GM18909 (cell line): ENCODE measurements at regions not wholly inside any gene's neighbourhood (a gene's known extent, or its start where the extent isn't known, plus 50 kb on each side); places are given as distances from the start of the nearest gene placed in this dataset.

Source experiments
- ATAC-seq: cut with Tn5 transposase; IDR thresholded peaks from one replicate; pipeline ENCODE4 v1.9.1; 2021; ENCODE audit warnings: mild to moderate bottlenecking; ENCODE audit not compliant: unreplicated experiment, poor library complexity

DNA sequence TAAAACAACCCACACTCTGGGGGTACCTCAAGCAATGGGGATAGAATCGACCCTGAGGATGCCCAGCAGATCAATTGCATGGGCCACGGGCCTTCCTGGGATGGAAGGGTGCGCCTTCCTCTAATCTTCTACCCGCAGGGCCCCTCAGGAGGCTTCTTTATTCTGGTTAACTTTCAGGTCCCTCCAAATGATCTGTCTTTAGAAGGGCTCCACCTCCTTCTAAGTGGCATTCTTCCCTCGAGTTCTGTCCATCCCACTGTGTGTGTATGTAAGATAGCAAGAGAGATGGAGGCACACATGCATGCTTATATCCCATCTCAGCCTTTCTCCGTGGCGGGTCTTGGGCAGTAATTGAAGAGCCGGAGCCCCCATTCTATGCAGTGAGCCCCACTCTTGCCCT lies 125.7 kb downstream of the MRM1 start:
- no peak for ATAC-seq

DNA sequence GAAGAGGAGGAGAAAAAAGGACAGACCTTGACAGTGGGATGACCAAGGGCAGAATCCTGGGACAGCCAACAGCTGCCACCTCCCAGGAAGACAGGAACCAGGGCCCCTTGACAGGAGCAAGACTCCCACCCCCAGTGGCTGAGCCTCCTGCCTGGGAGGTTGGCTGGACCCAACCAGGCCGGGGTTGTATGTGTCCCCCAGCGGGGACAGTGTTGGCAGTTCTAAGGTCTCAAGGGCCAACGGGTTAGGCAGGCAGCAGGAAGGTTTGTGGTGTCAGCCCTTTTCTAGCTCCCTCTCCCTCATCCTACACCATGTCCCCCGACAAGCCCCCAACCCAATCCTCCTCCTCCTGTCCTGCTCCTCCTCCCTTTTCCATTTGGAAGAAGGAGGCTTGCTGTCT lies 126.2 kb downstream of the MRM1 start:
- no peak for ATAC-seq

DNA sequence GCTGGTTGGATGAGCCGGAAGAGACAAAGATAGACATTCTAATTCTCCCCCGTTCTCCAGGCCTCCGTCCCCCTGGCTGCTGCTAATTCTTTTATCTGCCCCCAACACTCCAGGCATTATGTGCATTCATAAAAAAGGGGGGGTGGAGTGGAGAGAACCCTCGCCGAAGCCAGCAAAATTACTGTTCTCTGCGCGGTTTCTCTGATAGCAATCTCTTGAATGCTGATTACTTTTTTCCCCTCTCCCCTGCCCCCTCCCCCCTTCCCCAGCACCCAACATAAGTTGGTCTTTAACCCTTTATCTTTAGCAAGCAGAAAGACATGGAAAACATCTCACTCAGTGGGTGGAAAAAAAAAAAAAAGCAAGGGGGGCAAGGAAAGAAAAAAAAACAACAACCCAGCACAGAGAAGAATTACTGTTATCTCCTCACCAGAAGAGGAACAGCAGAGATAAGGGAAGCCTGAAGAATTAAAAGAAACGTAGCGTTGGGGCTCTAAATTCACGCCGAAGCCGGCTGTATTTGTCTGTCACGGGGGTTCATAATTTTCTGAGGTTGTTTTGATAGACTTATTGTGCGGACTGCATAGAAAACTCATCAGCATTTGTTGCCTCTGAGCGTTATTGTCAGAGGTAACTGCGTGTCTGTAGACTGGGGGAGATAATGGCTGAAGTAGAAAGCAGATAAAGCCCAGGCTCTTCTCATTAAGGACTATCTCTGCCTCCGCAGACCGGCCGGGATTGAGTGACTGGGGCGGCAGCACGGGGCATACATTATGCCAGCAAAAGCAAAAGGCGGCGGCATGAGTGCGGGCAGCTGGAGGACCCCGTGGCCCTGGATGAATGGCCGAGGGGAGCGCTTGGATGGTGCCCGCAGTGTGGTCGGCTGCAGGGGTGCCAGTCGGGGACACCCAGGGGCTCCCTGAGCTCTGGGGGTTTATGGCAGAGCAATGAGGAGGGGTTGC lies 126.9 kb downstream of the MRM1 start:
- ATAC-seq = no peak

DNA sequence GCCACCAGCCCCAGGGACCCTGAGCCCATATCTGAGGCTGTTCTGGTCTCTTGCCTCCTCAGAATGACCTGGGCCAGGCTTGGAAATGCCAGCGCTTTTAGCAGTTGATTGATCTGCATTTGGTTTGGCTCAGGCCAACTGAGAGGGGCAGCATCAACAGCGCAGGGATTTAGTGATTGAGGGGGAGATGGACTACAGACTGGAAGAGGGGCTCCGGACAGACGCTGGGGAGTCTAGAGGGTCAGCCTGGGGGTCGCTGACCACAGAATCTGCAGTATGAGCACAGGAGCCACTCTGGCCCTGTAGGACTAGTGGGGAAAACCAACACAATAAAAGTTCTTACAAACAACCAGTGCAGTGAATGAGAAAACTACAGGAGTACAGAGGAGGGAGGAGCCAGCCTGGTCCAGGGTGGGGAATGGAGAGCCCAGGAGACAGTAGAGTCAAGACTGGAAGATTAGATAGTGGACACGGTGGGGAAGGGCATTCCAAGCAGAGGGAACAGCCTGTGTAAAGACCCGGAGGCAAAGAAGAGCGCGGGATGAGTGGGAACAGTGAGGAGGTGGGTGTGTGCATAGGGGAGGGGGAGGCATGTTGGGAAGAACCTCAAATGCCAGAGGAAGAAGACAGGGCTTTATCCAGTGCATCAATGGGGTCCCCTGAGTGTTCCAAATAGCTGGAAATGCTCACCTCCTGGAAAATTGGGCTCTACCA lies 128.9 kb downstream of the MRM1 start:
- no peak for ATAC-seq

DNA sequence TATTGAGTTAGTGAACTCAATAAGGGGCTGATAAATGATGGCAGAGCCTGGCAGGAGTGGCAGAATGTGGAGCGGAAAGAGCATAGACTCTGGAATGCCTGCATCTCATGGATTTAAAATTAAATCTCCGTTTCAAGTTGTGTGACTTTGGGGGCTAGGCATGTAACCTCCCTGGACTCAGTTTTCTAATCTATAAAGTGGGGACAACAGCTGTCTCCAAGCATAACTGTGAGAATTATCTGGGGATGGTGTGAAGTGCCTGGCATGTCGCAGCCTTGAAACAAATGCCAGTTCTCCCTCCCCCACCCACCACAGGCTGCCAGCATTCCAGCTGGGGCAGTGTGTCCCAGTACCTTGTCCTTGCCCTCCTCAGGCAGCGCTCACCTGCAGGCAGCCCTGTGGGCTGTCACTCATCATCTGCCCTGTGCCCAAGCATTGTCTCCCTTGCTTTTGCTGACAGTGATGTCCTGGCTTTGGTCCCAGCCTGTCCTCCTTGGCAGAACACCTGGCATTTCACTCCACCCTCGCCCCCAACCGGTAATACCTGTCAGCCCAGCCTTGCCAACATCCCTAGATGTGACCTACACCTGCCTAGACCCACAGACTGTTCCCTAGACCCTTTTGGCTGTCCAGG lies 129.6 kb downstream of the MRM1 start:
- ATAC-seq = no peak

DNA sequence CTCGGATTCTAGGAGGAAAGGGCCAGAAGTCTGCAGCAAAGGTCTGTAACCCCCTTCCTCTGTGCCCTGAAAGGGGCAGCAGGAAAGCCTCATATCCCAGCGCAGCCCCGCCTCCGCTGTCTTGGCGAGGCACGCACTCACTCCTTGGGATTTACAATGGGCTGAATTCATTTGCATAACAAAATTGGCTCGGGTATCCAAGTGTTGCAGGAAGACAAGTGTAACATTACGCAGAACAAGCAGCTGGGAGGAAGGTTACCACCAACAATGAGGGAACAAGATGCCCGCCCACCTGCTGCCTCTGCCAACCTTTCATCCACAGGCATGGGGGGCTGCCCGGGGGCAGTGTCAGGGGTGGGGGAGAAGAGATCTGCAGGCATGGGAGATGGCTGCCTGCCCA lies 130.4 kb downstream of the MRM1 start:
- no peak for ATAC-seq

DNA sequence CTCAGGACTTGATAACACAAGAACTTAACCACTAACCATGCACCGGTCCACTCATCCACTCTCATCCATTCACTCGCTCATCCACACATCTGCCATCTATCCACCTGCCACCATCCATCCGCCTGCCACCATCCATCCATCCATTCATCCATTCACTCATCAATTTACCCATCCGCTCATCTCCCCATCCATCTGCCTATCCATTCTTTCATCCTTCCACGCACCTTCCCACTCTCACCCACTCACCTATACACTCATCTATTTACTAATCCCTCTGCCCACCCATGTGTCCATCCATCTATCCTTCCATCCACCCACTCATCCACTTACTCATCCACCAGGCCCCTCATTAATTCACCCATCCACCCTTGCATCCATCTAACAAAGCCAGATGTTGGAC lies 131.0 kb downstream of the MRM1 start:
- no peak for ATAC-seq

DNA sequence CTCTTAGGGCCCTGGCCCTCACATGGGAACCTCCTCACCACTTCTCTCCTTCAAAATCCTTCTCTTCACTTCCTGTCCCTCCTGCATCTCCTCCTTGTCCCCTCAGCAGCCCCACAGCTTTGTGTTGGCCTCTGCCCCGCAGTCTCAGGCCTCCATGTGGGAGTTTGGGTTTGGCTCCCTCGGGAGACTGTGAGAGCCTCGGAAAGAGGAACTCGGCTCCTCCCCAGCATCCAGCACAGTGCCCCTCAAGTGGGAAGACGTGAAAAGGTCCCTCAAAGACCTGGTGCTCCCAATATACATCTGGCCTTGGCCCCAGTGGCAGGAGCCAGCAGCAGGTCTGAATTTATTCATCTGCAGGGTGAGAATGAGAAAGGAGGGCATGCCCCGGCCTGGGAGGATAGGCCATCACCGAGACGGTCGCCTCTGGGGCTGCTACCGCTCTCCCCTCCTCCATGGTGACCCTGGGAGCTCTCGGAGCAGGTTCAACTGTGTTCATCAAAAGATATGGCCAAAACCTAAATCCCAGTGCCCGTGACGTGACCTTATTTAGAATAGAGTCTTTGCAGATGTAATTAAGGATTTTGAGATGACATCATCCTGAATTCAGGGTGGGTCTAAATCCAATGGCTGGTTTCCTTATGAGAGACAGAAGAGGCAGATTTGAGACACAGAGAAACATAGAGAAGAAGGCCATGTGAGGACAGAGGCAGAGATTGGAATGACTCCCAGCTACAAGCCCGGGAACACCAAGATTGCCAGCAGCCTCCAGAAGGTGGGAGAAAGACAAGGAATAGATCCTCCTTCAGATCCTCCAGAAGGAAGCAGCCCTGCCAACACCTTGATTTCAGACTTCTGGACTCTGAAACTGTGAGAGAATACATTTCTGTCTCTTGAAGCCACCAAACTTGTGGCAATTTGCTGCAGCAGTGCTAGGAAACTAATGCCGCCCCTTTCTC lies 135.1 kb downstream of the MRM1 start:
- no peak for ATAC-seq

DNA sequence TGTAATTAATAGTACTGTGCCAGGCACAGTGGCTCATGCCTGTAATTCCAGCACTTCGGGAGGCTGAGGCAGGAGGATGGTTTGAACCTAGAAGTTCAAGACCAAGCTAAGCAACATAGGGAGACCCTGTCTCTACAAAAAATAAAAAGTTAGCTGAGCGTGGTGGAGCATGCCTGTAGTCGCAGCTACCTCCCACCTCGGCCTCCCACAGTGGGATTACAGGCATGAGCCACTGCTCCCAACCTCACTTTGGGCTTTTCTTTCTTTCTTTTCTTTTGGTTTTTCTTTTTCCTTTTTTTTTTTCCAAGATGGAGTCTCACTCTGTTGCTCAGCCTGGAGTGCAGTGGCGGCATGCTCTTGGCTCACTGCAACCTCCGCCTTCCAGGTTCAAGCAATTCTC lies 137.8 kb downstream of the MRM1 start:
- ATAC-seq = no peak

DNA sequence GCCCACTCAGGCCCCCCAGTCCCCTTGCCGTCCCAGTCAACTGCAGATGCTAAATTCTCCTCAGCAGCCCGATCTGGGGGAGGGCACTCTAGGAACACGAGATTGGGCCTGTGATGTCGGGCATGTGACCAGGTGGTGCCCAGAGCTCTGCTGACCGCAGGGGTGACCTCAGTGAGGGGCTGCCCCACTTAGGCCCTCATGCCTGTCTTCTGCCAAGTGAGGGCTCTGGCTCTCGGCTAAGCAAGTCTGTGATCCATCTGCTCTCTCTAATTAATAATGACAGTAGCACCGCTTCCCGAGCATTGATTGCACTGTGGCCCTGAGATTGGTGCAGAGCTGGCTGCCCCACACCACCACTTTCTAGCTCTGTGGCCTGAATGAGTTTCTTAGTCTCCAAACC lies 138.8 kb downstream of the MRM1 start:
- no peak for ATAC-seq

DNA sequence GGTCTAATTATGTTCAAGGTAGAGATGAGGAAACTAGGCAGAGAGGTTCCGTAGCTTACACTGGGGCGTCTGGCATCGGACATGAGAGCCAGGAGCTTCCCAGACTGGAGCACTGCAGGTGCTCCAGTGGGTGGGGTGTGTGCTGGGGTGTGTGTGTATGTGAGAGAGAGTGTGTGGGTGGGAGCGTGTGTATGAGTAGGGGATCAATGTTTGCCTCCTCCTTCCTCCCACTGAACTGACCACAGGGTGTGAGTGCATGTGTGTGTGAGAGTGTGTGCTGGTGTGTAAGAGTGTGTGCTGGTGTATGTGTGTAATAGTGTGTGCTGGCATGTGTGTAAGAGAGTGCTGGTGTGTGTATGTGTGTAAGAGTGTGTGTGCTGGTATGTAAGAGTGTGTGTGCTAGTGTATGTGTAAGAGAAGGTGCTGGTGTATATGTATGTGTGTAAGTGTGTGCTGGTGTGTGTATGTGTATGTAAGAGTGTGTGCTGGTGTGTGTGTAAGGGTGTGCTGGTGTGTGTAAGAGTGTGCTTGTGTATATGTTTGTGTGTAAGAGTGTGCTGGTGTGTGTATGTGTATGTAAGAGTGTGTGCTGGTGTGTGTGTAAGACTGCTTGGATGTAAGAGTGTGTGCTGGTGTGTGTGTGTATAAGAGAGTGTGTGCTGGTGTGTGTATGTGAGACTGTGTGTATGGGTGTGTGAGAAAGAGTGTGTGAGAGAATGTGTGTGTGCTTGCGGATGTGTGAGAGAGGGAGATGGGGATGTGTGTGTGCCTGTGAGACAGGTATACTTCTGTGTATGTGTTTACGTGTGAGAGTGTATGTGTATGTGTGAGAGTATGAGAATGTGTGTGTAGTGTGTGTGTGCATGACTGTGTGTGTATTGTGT lies 139.9 kb downstream of the MRM1 start:
- no peak for ATAC-seq

DNA sequence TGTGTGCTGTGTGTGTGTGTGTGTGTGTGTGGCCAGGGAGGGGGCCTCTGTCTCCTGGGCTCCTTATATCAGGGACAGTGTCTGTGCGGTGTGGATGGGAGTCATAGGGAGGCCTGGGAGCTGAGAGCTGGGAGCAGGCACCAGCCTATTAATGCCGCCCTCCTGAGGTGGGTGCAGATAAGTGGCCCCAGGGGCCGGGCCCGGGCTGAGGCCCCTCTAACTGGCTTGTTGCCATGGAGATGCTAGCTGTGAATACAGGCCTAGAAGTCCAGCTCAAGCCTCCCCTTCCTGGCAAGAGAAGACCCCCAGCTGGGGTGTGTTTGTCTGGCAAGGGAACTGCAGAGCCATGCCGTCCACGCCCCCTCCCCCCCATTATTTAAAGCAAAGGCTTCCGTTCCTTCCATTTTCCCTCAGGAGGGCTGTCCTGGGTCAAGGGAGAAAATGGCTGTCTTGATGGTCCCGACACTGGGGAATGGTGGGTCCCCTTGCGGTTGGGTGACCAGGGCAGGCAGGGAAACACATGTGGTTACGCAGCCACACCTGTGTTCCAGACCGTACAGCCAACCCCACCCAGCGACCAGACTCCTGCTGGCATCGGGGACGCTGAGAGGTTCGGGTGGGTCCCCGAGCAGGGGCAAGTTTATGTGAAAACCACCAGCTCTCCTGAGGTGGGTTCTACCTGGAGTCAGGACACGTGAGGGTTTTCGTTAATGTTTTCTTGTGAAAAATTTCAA lies 141.1 kb downstream of the MRM1 start:
- no peak for ATAC-seq

DNA sequence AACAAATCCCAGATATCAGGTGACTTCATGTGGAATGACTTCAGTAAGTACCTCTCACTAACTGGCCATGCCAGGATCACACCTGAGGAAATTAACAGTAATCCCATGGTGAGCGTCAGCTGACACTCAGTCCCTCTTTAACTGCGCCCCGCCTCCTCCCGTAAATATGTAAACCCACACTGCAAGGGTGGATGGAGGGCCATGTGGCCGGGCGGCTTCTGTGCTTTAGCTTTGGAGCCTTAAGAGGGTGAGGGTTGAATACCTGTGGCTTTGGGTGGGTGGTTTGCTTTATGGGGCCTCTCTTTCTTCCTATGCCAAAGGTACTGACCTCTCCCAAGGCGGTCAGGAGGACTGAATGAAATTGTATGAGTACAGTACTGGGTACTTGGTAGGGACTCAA lies 141.7 kb downstream of the MRM1 start:
- no peak for ATAC-seq

DNA sequence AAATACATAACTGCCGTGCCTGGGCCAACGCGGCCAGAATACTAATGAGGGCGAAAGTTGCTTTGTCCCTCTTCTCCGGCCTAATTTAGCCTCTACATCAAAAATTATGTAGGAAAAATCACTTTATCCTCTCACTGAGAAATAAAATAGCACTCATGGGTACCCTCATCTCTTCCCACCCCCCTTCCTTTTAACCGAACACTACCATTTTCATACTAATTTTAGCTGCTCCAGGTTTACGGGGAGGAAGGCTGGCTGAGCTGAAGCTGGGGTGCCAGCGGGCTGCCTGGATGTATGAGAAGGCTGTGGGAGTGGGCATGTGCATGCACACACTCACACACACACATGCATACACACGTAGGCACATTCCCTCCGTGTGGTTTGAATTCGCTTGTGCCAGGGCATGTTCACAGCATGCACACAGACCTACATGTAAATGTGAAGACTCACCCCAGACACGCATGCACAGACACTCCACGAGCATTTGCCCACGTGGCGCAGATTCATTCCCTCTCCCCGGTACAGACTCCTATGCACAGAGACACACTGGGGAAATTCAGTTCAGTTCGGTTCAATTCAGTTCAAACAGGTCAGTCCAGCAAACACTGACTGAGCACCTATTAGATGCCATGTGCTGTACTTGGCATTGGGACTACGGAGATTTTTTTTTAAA lies 145.1 kb downstream of the MRM1 start:
- no peak for ATAC-seq

DNA sequence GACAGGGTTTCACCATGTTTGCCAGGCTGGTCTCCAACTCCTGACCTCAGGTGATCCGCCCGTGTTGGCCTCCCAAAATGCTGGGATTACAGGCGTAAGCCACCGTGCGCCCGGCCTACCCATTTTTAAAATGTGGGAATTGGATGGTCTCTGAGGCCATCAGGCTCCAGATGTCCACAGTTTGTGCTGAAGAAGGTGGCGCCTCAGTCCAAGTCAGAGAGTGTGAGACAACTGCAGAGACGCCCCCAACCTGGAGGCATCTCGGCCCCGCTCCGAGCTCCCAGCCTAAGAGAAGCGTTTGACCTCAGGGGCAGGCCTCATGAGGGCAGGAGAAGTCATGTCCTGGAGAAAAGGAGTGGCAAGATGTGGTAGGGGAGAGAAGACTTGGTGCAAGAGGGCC lies 146.5 kb downstream of the MRM1 start:
- ATAC-seq = no peak

DNA sequence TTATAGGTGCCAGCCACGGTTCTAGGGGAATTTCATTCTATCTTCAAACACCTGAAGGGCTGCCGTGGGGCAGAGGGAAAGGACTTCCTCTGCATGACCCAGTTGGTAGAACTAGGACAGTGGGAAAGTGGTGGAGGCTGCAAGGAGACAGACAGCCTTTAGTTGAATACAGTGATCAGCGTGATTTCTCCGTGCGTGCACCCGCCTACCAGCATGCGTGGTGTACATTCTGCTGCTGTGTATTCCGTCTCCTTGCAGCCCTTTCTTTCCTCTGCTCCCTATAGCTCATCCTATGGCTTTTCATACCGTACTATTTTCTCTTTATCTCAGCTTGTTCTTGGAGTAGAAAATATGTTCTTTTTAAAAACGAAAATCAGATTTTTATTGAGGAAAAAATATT lies 146.9 kb downstream of the MRM1 start:
- ATAC-seq = no peak

DNA sequence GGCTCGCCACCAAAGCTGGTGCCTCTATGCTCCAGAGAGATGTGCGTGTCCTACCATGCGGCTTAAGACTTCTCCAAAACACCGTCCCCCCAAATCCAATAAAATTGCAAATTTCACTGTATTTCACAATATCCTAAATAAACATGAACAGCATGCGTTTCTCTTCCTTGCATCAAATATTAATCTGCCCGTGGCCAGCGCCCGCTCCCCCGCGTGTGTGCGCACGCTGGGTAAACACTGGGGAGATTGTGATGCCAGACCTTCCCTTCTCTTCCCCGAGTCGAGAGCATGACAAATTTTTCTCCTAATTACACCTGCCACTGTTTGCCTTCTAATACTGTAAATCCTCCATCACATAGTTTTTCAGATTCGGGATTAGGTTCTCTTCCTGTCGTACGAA lies 148.1 kb downstream of the MRM1 start:
- ATAC-seq = no peak

DNA sequence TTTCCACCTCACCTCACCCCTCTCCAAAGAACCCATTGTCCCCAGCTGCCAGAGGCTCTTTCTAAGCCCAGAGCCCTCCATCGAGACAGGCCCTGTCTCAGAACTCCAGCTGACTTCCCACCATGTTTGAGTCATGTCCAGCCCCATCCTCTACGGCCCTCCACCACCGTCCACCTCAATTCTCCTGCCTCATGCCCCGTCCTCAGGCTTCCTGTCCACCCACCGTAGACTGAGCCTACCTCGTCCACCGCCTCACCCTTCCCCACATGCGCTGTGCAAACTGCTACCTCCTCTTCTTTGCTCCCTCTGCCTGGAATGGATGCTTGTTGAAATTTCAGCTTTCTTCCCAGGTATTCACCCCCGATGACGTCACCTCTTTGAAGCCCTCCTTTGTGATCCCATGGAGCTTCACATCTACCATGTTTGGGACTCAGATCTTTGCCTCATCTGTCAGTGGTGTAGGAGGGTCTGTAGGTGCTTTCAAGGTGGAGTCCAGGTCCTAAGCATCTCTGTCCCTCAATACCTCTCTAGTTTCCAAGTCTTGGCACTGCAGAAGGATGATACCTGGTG lies 149.0 kb downstream of the MRM1 start:
- ATAC-seq = no peak
